ENCODE measurements at regions not wholly inside any gene's neighbourhood (a gene's known extent, or its start where the extent isn't known, plus 50 kb on each side); places are given as distances from the start of the nearest gene placed in this dataset.

DNA sequence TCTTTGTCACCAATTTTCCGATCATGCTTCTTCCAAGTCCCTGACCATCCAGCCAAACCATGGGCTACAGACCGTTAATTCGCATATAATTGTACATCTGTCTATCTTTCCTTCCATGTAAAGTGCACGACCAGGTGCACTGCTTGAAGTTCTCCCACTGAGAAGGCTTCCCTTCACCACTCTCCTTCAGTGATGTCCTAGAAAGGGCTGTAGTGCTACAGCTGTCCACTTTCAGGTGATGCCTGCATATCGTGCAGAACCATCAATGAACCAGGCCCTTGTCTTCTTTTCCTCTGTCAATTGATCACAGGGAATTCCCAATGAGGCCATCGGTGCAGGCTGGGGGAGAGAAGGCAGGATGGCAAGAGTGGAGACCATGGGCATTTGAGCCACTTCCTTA is 148.9 kb downstream of the TMEM182 start:
- Histone ChIP-seq H3K27ac (ENCODE audit: low read length) (no peak overlapping the region), H3K79me2 (ENCODE audit: insufficient read depth, low read length) (no peaks in the 10 kb centered on the region), H3K27me3 (ENCODE audit: insufficient read depth, low read length, poor library complexity) (no peaks in the 10 kb centered on the region), H3K9ac (ENCODE audit: low read depth, low read length) (no peak overlapping the region), H3K4me1 (ENCODE audit: insufficient read depth, low read length) (no peaks in the 10 kb centered on the region), H3K4me3 (ENCODE audit: low read depth in 1 of 2, low read length in 2 of 2) (no peak overlapping the region), H3K36me3 (ENCODE audit: insufficient read depth, low read length) (no peaks in the 10 kb centered on the region), H3K9me3 (ENCODE audit: insufficient read depth, low read length, severe bottlenecking) (no peaks in the 10 kb centered on the region), H4K20me1 (ENCODE audit: insufficient read depth, low read length) (no peaks in the 10 kb centered on the region), H3K4me2 (ENCODE audit: insufficient read depth, low read length) (no peak overlapping the region), H2AFZ (ENCODE audit: low read depth, low read length) (no peak overlapping the region)
- no peak for DNase-seq
- ATAC-seq (ENCODE audit: insufficient read depth, low read depth), result no peak
- TF ChIP-seq, protein P1, sequence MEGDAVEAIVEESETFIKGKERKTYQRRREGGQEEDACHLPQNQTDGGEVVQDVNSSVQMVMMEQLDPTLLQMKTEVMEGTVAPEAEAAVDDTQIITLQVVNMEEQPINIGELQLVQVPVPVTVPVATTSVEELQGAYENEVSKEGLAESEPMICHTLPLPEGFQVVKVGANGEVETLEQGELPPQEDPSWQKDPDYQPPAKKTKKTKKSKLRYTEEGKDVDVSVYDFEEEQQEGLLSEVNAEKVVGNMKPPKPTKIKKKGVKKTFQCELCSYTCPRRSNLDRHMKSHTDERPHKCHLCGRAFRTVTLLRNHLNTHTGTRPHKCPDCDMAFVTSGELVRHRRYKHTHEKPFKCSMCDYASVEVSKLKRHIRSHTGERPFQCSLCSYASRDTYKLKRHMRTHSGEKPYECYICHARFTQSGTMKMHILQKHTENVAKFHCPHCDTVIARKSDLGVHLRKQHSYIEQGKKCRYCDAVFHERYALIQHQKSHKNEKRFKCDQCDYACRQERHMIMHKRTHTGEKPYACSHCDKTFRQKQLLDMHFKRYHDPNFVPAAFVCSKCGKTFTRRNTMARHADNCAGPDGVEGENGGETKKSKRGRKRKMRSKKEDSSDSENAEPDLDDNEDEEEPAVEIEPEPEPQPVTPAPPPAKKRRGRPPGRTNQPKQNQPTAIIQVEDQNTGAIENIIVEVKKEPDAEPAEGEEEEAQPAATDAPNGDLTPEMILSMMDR (IDR thresholded peaks at IDR 0.05; ENCODE audit: borderline replicate concordance, extremely low read depth, low read length, poor library complexity, severe bottlenecking), result no peak
- no peak for TF ChIP-seq EZH2 (IDR thresholded peaks at IDR 0.05; ENCODE audit: borderline replicate concordance, low read depth, low read length, severe bottlenecking)

DNA sequence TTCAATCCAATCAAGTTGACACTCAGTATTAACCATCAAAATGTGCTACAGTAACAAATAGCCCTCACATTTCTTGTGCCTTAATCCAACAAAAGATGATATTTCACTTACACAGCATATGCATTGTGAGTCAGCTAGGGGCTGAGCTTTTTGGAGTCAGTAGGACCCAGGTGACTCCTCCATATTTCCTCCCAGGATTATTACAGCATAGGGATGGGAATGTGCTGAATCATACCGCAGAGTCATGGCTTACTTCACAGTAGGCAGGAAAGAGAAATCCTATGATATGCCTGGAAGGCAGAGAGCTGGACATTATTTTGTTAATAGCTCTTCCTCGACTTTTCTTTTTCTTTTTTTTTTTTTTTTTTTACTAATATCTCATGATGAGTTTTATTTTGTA is 153.3 kb downstream of the TMEM182 start:
- H3K36me3 ChIP-seq (ENCODE audit: insufficient read depth, low read length), result no peaks in the 10 kb centered on the region
- ATAC-seq (ENCODE audit: insufficient read depth, low read depth), result no peak
- no peak for TF ChIP-seq EZH2 (IDR thresholded peaks at IDR 0.05; ENCODE audit: borderline replicate concordance, low read depth, low read length, severe bottlenecking)
- TF ChIP-seq, protein P1 (IDR thresholded peaks at IDR 0.05; ENCODE audit: borderline replicate concordance, extremely low read depth, low read length, poor library complexity, severe bottlenecking), result no peak
- no peak overlapping the region for H3K27ac ChIP-seq (ENCODE audit: low read length)
- H3K9ac ChIP-seq (ENCODE audit: low read depth, low read length), result no peak overlapping the region
- DNase-seq, result no peak
- H3K9me3 ChIP-seq (ENCODE audit: insufficient read depth, low read length, severe bottlenecking), result peaks cover 7% of the 10 kb centered on the region
- H3K27me3 ChIP-seq (ENCODE audit: insufficient read depth, low read length, poor library complexity), result no peaks in the 10 kb centered on the region
- H3K4me2 ChIP-seq (ENCODE audit: insufficient read depth, low read length), result no peak overlapping the region
- H3K4me1 ChIP-seq (ENCODE audit: insufficient read depth, low read length), result no peaks in the 10 kb centered on the region
- no peak overlapping the region for H3K4me3 ChIP-seq (ENCODE audit: low read depth in 1 of 2, low read length in 2 of 2)
- no peak overlapping the region for H2AFZ ChIP-seq (ENCODE audit: low read depth, low read length)
- H4K20me1 ChIP-seq (ENCODE audit: insufficient read depth, low read length), result no peaks in the 10 kb centered on the region
- H3K79me2 ChIP-seq (ENCODE audit: insufficient read depth, low read length), result no peaks in the 10 kb centered on the region

DNA sequence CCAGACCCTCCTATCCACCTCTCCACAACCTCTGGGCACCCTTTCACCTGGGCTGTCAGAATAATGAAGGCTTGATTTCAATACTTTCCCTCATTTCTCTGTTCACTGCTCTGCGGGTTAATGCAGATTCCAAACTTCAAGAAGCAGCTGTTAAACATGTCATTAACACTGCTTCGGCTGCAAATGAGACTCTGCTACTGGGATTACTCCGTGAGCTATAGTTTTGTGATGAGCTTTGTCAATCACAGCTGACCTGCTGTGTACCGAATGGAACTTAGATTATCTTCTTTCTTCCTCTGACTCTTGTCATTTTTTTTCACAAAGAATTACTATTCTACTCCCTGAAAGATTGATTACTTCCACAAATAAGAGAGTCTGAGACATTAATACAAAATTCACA is 160.5 kb downstream of the TMEM182 start:
- Histone ChIP-seq H3K27me3 (ENCODE audit: insufficient read depth, low read length, poor library complexity) (peaks cover 3% of the 10 kb centered on the region), H3K79me2 (ENCODE audit: insufficient read depth, low read length) (no peaks in the 10 kb centered on the region), H3K27ac (ENCODE audit: low read length) (no peak overlapping the region), H4K20me1 (ENCODE audit: insufficient read depth, low read length) (no peaks in the 10 kb centered on the region), H3K9me3 (ENCODE audit: insufficient read depth, low read length, severe bottlenecking) (no peaks in the 10 kb centered on the region), H3K4me2 (ENCODE audit: insufficient read depth, low read length) (no peak overlapping the region), H2AFZ (ENCODE audit: low read depth, low read length) (no peak overlapping the region), H3K36me3 (ENCODE audit: insufficient read depth, low read length) (no peaks in the 10 kb centered on the region), H3K4me1 (ENCODE audit: insufficient read depth, low read length) (no peaks in the 10 kb centered on the region), H3K4me3 (ENCODE audit: low read depth in 1 of 2, low read length in 2 of 2) (no peak overlapping the region), H3K9ac (ENCODE audit: low read depth, low read length) (no peak overlapping the region)
- TF ChIP-seq, protein P1 (IDR thresholded peaks at IDR 0.05; ENCODE audit: borderline replicate concordance, extremely low read depth, low read length, poor library complexity, severe bottlenecking), result no peak
- ATAC-seq (ENCODE audit: insufficient read depth, low read depth), result no peak
- no peak for DNase-seq

DNA sequence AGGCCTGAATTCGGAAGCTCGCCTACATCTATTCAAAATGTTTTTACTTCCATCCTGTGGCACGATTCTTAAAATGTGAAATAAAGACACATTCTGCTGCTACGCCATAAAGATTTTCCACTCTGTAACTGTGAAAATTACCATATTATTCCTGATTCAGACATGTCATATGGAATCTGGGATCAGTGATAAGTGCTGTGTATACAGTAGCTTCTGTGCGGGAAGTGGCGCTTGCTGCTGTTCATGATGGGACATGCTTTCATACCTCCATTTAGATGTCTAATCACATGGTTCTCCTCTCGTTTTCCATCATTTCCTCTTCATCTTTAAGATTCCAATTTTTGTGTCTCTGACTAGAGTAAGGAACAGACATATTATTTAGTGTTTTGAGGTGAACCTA is 163.2 kb downstream of the TMEM182 start:
- Histone ChIP-seq H3K27me3 (ENCODE audit: insufficient read depth, low read length, poor library complexity) (peaks cover 3% of the 10 kb centered on the region), H3K4me3 (ENCODE audit: low read depth in 1 of 2, low read length in 2 of 2) (no peak overlapping the region), H3K4me1 (ENCODE audit: insufficient read depth, low read length) (no peaks in the 10 kb centered on the region), H3K9ac (ENCODE audit: low read depth, low read length) (no peak overlapping the region), H3K36me3 (ENCODE audit: insufficient read depth, low read length) (no peaks in the 10 kb centered on the region), H3K79me2 (ENCODE audit: insufficient read depth, low read length) (no peaks in the 10 kb centered on the region), H3K27ac (ENCODE audit: low read length) (no peak overlapping the region), H2AFZ (ENCODE audit: low read depth, low read length) (no peak overlapping the region), H3K9me3 (ENCODE audit: insufficient read depth, low read length, severe bottlenecking) (no peaks in the 10 kb centered on the region), H4K20me1 (ENCODE audit: insufficient read depth, low read length) (no peaks in the 10 kb centered on the region), H3K4me2 (ENCODE audit: insufficient read depth, low read length) (no peak overlapping the region)
- no peak for TF ChIP-seq EZH2 (IDR thresholded peaks at IDR 0.05; ENCODE audit: borderline replicate concordance, low read depth, low read length, severe bottlenecking)
- TF ChIP-seq, protein P1 (IDR thresholded peaks at IDR 0.05; ENCODE audit: borderline replicate concordance, extremely low read depth, low read length, poor library complexity, severe bottlenecking), result no peak
- DNase-seq (no peak), ATAC-seq (ENCODE audit: insufficient read depth, low read depth) (no peak)
